ENCODE measurements at regions not wholly inside any gene's neighbourhood (a gene's known extent, or its start where the extent isn't known, plus 50 kb on each side); places are given as distances from the start of the nearest gene placed in this dataset.

- Histone ChIP-seq H3K27ac (ENCODE audit: poor library complexity, severe bottlenecking) (no peak overlapping the region), H3K4me3 (ENCODE audit: severe bottlenecking) (no peak overlapping the region), H3K36me3 (ENCODE audit: low read depth) (no peaks in the 10 kb centered on the region), H3K9me3 (ENCODE audit: severe bottlenecking) (no peaks in the 10 kb centered on the region), H3K27me3 (ENCODE audit: insufficient read depth, poor library complexity, severe bottlenecking) (no peaks in the 10 kb centered on the region), H3K4me1 (ENCODE audit: insufficient read depth, poor library complexity, severe bottlenecking) (no peaks in the 10 kb centered on the region)
- ATAC-seq (ENCODE audit: low read depth) (peak; percentile 42; the same call in 1 of the 3 replicates), DNase-seq (ENCODE audit: low spot score) (no peak)
- no peak for TF ChIP-seq CTCF (IDR thresholded peaks at IDR 0.05; ENCODE audit: poor library complexity, severe bottlenecking)
These were observed 276.3 kb upstream of the PTBP2 start for GRCh38 chr1:96445302-96445701.

GRCh38 chr1:96464066-96464465 lies 257.5 kb upstream of the PTBP2 start:
- Histone ChIP-seq H3K4me3 (ENCODE audit: severe bottlenecking) (no peak overlapping the region), H3K27me3 (ENCODE audit: insufficient read depth, poor library complexity, severe bottlenecking) (no peaks in the 10 kb centered on the region), H3K4me1 (ENCODE audit: insufficient read depth, poor library complexity, severe bottlenecking) (no peaks in the 10 kb centered on the region), H3K27ac (ENCODE audit: poor library complexity, severe bottlenecking) (no peak overlapping the region), H3K36me3 (ENCODE audit: low read depth) (no peaks in the 10 kb centered on the region), H3K9me3 (ENCODE audit: severe bottlenecking) (no peaks in the 10 kb centered on the region)
- ATAC-seq (ENCODE audit: low read depth): no peak
- DNase-seq (ENCODE audit: low spot score): no peak
- no peak for TF ChIP-seq CTCF (IDR thresholded peaks at IDR 0.05; ENCODE audit: poor library complexity, severe bottlenecking)

GRCh38 chr1:96464522-96464921 lies 257.1 kb upstream of the PTBP2 start:
- Histone ChIP-seq H3K4me1 (ENCODE audit: insufficient read depth, poor library complexity, severe bottlenecking) (no peaks in the 10 kb centered on the region), H3K4me3 (ENCODE audit: severe bottlenecking) (no peak overlapping the region), H3K27ac (ENCODE audit: poor library complexity, severe bottlenecking) (no peak overlapping the region), H3K9me3 (ENCODE audit: severe bottlenecking) (no peaks in the 10 kb centered on the region), H3K36me3 (ENCODE audit: low read depth) (no peaks in the 10 kb centered on the region), H3K27me3 (ENCODE audit: insufficient read depth, poor library complexity, severe bottlenecking) (no peaks in the 10 kb centered on the region)
- TF ChIP-seq CTCF (IDR thresholded peaks at IDR 0.05; ENCODE audit: poor library complexity, severe bottlenecking): no peak
- no peak for DNase-seq (ENCODE audit: low spot score)
- ATAC-seq (ENCODE audit: low read depth): no peak

GRCh38 chr1:96464991-96465390 lies 256.6 kb upstream of the PTBP2 start:
- no peak for TF ChIP-seq CTCF (IDR thresholded peaks at IDR 0.05; ENCODE audit: poor library complexity, severe bottlenecking)
- ATAC-seq (ENCODE audit: low read depth): no peak
- no peaks in the 10 kb centered on the region for H3K4me1 ChIP-seq (ENCODE audit: insufficient read depth, poor library complexity, severe bottlenecking)

GRCh38 chr1:96465441-96465840 lies 256.1 kb upstream of the PTBP2 start:
- H3K4me3 ChIP-seq (ENCODE audit: severe bottlenecking): no peak overlapping the region
- no peak for ATAC-seq (ENCODE audit: low read depth)
- no peak for DNase-seq (ENCODE audit: low spot score)
- H3K27me3 ChIP-seq (ENCODE audit: insufficient read depth, poor library complexity, severe bottlenecking): no peaks in the 10 kb centered on the region
- H3K36me3 ChIP-seq (ENCODE audit: low read depth): no peaks in the 10 kb centered on the region
- no peaks in the 10 kb centered on the region for H3K9me3 ChIP-seq (ENCODE audit: severe bottlenecking)
- no peak for TF ChIP-seq CTCF (IDR thresholded peaks at IDR 0.05; ENCODE audit: poor library complexity, severe bottlenecking)
- H3K4me1 ChIP-seq (ENCODE audit: insufficient read depth, poor library complexity, severe bottlenecking): no peaks in the 10 kb centered on the region
- no peak overlapping the region for H3K27ac ChIP-seq (ENCODE audit: poor library complexity, severe bottlenecking)

More at GRCh38 chr1:96464991-96465390, 256.6 kb upstream of the PTBP2 start:
- H3K4me3 ChIP-seq (ENCODE audit: severe bottlenecking): no peak overlapping the region
- no peaks in the 10 kb centered on the region for H3K9me3 ChIP-seq (ENCODE audit: severe bottlenecking)
- no peaks in the 10 kb centered on the region for H3K27me3 ChIP-seq (ENCODE audit: insufficient read depth, poor library complexity, severe bottlenecking)
- H3K36me3 ChIP-seq (ENCODE audit: low read depth): no peaks in the 10 kb centered on the region
- no peak for DNase-seq (ENCODE audit: low spot score)
- H3K27ac ChIP-seq (ENCODE audit: poor library complexity, severe bottlenecking): no peak overlapping the region
